ENCODE measurements at regions not wholly inside any gene's neighbourhood (a gene's known extent, or its start where the extent isn't known, plus 50 kb on each side); places are given as distances from the start of the nearest gene placed in this dataset.
"Not testable (repeated sequence)": the region's sequence is repeated elsewhere in the genome, so short reads cannot be mapped to it uniquely, and the experiment has no call there.

GRCh38 chr18:70641156-70641775, 352.4 kb downstream of the SOCS6 start:
- DNase-seq, result no peak

- no peak for DNase-seq
Observed at GRCh38 chr18:70640336-70640887, 351.6 kb downstream of the SOCS6 start.

- DNase-seq, result no peak
Observed at GRCh38 chr18:70636991-70637390, 348.1 kb downstream of the SOCS6 start.

- no peak for DNase-seq
Observed at GRCh38 chr18:70634576-70635147, 345.8 kb downstream of the SOCS6 start.

GRCh38 chr18:70627182-70627802, 338.4 kb downstream of the SOCS6 start:
- no peak for DNase-seq

GRCh38 chr18:70622622-70623419, 334.0 kb downstream of the SOCS6 start:
- no peak for DNase-seq

GRCh38 chr18:70621710-70622109, 332.9 kb downstream of the SOCS6 start:
- no peak for DNase-seq

- no peak for DNase-seq
Observed at GRCh38 chr18:70620837-70621612, 332.2 kb downstream of the SOCS6 start.

- no peak for DNase-seq
Observed at GRCh38 chr18:70617020-70617763, 328.3 kb downstream of the SOCS6 start.

- DNase-seq, result no peak
Observed at GRCh38 chr18:70600225-70600925, 311.5 kb downstream of the SOCS6 start.

- DNase-seq, result no peak
Observed at GRCh38 chr18:70598406-70598805, 309.6 kb downstream of the SOCS6 start.

GRCh38 chr18:70582981-70583380, 294.1 kb downstream of the SOCS6 start:
- DNase-seq, result no peak

GRCh38 chr18:70578480-70578879, 289.6 kb downstream of the SOCS6 start:
- no peak for DNase-seq

GRCh38 chr18:70577023-70577420, 288.2 kb downstream of the SOCS6 start:
- no peak for DNase-seq

GRCh38 chr18:70576276-70577022, 287.6 kb downstream of the SOCS6 start:
- no peak for DNase-seq

GRCh38 chr18:70574951-70575350, 286.1 kb downstream of the SOCS6 start:
- DNase-seq, result not testable (repeated sequence)

- DNase-seq, result not testable (repeated sequence)
Observed at GRCh38 chr18:70569647-70570046, 280.8 kb downstream of the SOCS6 start.

- DNase-seq, result no peak
Observed at GRCh38 chr18:70559446-70559845, 270.6 kb downstream of the SOCS6 start.

GRCh38 chr18:70558371-70558770, 269.5 kb downstream of the SOCS6 start:
- DNase-seq, result no peak

- DNase-seq, result no peak
Observed at GRCh38 chr18:70554854-70555445, 266.1 kb downstream of the SOCS6 start.
